Chondrocyte (in vitro differentiated cells): ENCODE measurements at regions not wholly inside any gene's neighbourhood (a gene's known extent, or its start where the extent isn't known, plus 50 kb on each side); places are given as distances from the start of the nearest gene placed in this dataset.

Source experiments
- DNase-seq: peaks from one replicate; pipeline ENCODE4 v3.0.0; 2021; ENCODE audit warnings: mixed read lengths, low spot score
- H3K27ac Mint-ChIP-seq: one replicate; pipeline ENCODE4 v1.8.0; 2021; ENCODE audit warnings: mild to moderate bottlenecking, moderate library complexity, mixed read lengths; ENCODE audit not compliant: unreplicated experiment
- H3K27me3 Mint-ChIP-seq: 2 replicates; pipeline ENCODE4 v1.8.0; 2021; ENCODE audit warnings: low read depth, mixed read lengths
- H3K36me3 Mint-ChIP-seq: 2 replicates; pipeline ENCODE4 v1.8.0; 2021; ENCODE audit warnings: low read depth, mixed read lengths
- H3K4me1 Mint-ChIP-seq: 2 replicates; pipeline ENCODE4 v1.8.0; 2021; ENCODE audit warnings: low read depth, mild to moderate bottlenecking, mixed read lengths
- H3K4me3 Mint-ChIP-seq: one replicate; pipeline ENCODE4 v1.8.0; 2021; ENCODE audit warnings: mild to moderate bottlenecking, moderate library complexity, mixed read lengths; ENCODE audit not compliant: unreplicated experiment
- H3K9me3 Mint-ChIP-seq: 2 replicates; pipeline ENCODE4 v1.8.0; 2021; ENCODE audit warnings: low read depth, mixed read lengths
- CTCF ChIP-seq: fragments of 200-600 bp; sonication (generic); IDR thresholded peaks from 2 replicates; pipeline ENCODE4 v1.5.0; 2021; ENCODE audit warnings: antibody characterized with exemption, mild to moderate bottlenecking, moderate library complexity

GRCh38 chr14:101017806-101018560 lies 114.5 kb upstream of the RTL1 start:
- H3K27me3 Mint-ChIP-seq, result no peaks in the 10 kb centered on the region
- peaks cover 9% of the 10 kb centered on the region for H3K4me1 Mint-ChIP-seq
- H3K27ac Mint-ChIP-seq, result no peak overlapping the region
- TF ChIP-seq CTCF, result no peak
- H3K4me3 Mint-ChIP-seq, result no peak overlapping the region
- DNase-seq, result peak; percentile 38
- H3K36me3 Mint-ChIP-seq, result no peaks in the 10 kb centered on the region
- peaks cover 5% of the 10 kb centered on the region for H3K9me3 Mint-ChIP-seq

- Mint-ChIP-seq H3K27ac (no peak overlapping the region), H3K4me3 (no peak overlapping the region), H3K27me3 (no peaks in the 10 kb centered on the region), H3K9me3 (peaks cover 7% of the 10 kb centered on the region), H3K4me1 (peaks cover 9% of the 10 kb centered on the region), H3K36me3 (no peaks in the 10 kb centered on the region)
- TF ChIP-seq CTCF, result no peak
- peak; percentile 44 for DNase-seq
These were observed 115.2 kb upstream of the RTL1 start for GRCh38 chr14:101018561-101019290.

GRCh38 chr14:101019541-101019940 lies 116.0 kb upstream of the RTL1 start:
- peak; percentile 26 for DNase-seq

GRCh38 chr14:101019990-101020710 lies 116.6 kb upstream of the RTL1 start:
- TF ChIP-seq CTCF, result no peak
- Mint-ChIP-seq H3K4me3 (no peak overlapping the region), H3K4me1 (peaks cover 9% of the 10 kb centered on the region), H3K9me3 (peaks cover 7% of the 10 kb centered on the region), H3K27me3 (no peaks in the 10 kb centered on the region), H3K36me3 (no peaks in the 10 kb centered on the region), H3K27ac (no peak overlapping the region)
- peak; percentile 44 for DNase-seq

More at GRCh38 chr14:101019541-101019940, 116.0 kb upstream of the RTL1 start:
- no peak for TF ChIP-seq CTCF
- H3K27ac Mint-ChIP-seq, result no peak overlapping the region
- no peaks in the 10 kb centered on the region for H3K27me3 Mint-ChIP-seq
- peaks cover 9% of the 10 kb centered on the region for H3K4me1 Mint-ChIP-seq
- no peak overlapping the region for H3K4me3 Mint-ChIP-seq
- peaks cover 7% of the 10 kb centered on the region for H3K9me3 Mint-ChIP-seq
- H3K36me3 Mint-ChIP-seq, result no peaks in the 10 kb centered on the region

- peak overlapping the region; percentile 6 for H3K27ac Mint-ChIP-seq
These were observed 117.4 kb upstream of the RTL1 start for GRCh38 chr14:101020834-101021370.

More at GRCh38 chr14:101020834-101021370, 117.4 kb upstream of the RTL1 start:
- DNase-seq, result peak; percentile 48
- no peaks in the 10 kb centered on the region for H3K36me3 Mint-ChIP-seq
- peaks cover 9% of the 10 kb centered on the region for H3K4me1 Mint-ChIP-seq
- H3K27me3 Mint-ChIP-seq, result no peaks in the 10 kb centered on the region
- TF ChIP-seq CTCF, result no peak
- H3K9me3 Mint-ChIP-seq, result peaks cover 7% of the 10 kb centered on the region
- no peak overlapping the region for H3K4me3 Mint-ChIP-seq
